K562 (cell line): ENCODE measurements at regions not wholly inside any gene's neighbourhood (a gene's known extent, or its start where the extent isn't known, plus 50 kb on each side); places are given as distances from the start of the nearest gene placed in this dataset.

ENCODE experiments used
- BMI1 ChIP-seq: fragments of 150-350 bp; IDR thresholded peaks from 2 replicates; pipeline ENCODE4 v1.6.1; 2014; ENCODE audit warnings: low read length
- CTCF ChIP-seq, 3 experiments: IDR thresholded peaks in 2 of 3; conservative IDR thresholded peaks in 1 of 3; 2 replicates each; pipeline ENCODE4 v1.5.1; 2011 to 2012; ENCODE audit warnings: low read length in 3 of 3, mild to moderate bottlenecking in 3 of 3, control low read depth in 2 of 3, improper control_type of control experiment in 1 of 3, inconsistent platforms in 1 of 3, low read depth in 1 of 3, mixed read lengths in 1 of 3, moderate library complexity in 1 of 3; ENCODE audit not compliant: insufficient read depth in 2 of 3
- E2F5 ChIP-seq: sonication (generic); formaldehyde crosslinking; IDR thresholded peaks from 2 replicates; pipeline ENCODE4 v1.8.0; 2022; ENCODE audit warnings: mild to moderate bottlenecking, missing genetic modification reagents
- EZH2 ChIP-seq: IDR thresholded peaks from 2 replicates; pipeline ENCODE4 v1.6.1; 2012; ENCODE audit warnings: low read depth, mild to moderate bottlenecking, inconsistent platforms, low read length, borderline replicate concordance
- FOXK1 ChIP-seq: sonication (generic); formaldehyde crosslinking; IDR thresholded peaks from 2 replicates; pipeline ENCODE4 v1.8.0; 2022; ENCODE audit warnings: missing genetic modification reagents, mild to moderate bottlenecking, borderline replicate concordance
- FOXP1 ChIP-seq: sonication (generic); formaldehyde crosslinking; IDR thresholded peaks from 2 replicates; pipeline ENCODE4 v1.8.0; 2022; ENCODE audit warnings: mild to moderate bottlenecking, missing genetic modification reagents
- HNRNPLL ChIP-seq: fragments of 200-400 bp; formaldehyde crosslinking; IDR thresholded peaks from 2 replicates; pipeline ENCODE4 v1.6.1; 2017; ENCODE audit warnings: low read length, low read depth, mild to moderate bottlenecking; ENCODE audit not compliant: poor library complexity, severe bottlenecking
- POLR2A ChIP-seq: fragments of 450-650 bp; conservative IDR thresholded peaks from 2 replicates; pipeline ENCODE4 v1.6.1; 2016
- RBM22 ChIP-seq: fragments of 200-400 bp; formaldehyde crosslinking; IDR thresholded peaks from 2 replicates; pipeline ENCODE4 v1.6.1; 2018; ENCODE audit warnings: low read length, low read depth; ENCODE audit not compliant: poor library complexity, severe bottlenecking
- SP2 ChIP-seq: IDR thresholded peaks from 2 replicates; pipeline ENCODE4 v1.6.1; 2011; ENCODE audit warnings: mild to moderate bottlenecking, low read depth, low read length, moderate library complexity; ENCODE audit not compliant: poor library complexity, severe bottlenecking; ENCODE audit errors: extremely low read depth
- SRF ChIP-seq, 2 experiments: fragments of 250-450, 450-650 bp in 1 of 2; sonication (Bioruptor Pico) in 1 of 2; sonication (generic) in 1 of 2; formaldehyde crosslinking; IDR thresholded peaks; 2 replicates each; pipeline versions ENCODE4 v1.5.0 to v1.5.1; 2020 to 2022; ENCODE audit warnings: mild to moderate bottlenecking in 1 of 2, missing genetic modification reagents in 1 of 2
- ZNF444 ChIP-seq: fragments of 250-450 bp; sonication (Bioruptor Pico); IDR thresholded peaks from 2 replicates; pipeline ENCODE4 v1.4.0; 2020; ENCODE audit warnings: mild to moderate bottlenecking, moderate library complexity
- ZNF740 ChIP-seq, 3 experiments: fragments of 200-800 bp in 1 of 3; sonication (Bioruptor generic) in 1 of 3; sonication (generic) in 1 of 3; formaldehyde crosslinking in 1 of 3; IDR thresholded peaks; 2 replicates each; pipeline versions ENCODE4 v1.6.1 to v1.8.0; 2016 to 2022; ENCODE audit warnings: mild to moderate bottlenecking in 2 of 3, missing compliant biosample characterization in 2 of 3, missing genetic modification characterization in 2 of 3, missing genetic modification reagents in 1 of 3

DNA sequence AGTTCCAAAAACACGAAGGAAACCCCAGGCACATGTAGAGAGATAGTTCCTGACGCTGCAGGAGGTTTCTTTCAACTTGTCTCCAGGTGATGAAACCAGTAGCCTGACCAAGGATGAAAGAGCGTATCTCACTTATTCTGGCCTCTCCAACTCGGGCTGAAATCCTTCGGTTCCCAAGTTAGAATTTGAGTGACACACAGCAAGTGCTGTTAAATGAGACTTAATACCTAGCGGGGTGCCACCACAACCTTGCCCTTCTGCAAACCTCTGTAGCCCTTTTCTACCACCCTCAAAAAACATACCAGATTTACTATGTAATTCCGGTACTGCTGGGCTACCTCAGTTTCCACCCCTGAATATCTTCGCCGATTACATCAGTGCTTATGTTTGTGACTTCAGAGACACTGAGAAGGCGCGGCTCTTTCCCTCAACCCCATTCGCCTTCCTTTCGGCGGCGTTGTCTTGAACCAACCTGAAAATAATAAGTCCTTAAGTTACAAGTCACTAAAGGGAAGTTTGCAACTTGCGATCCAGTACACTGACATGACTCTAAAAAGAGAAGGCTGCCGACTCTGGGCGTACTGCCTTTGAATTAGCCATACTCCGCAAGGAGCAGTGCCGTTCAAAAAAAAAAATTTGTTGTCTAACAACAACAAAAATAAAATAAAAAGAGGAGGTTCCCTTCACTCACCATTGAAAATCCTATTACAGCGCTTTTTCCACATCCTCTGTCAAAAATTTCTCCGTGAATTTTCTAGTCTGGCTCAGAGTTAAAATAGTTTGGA is 194.9 kb upstream of the ZNF184 start:
- TF ChIP-seq POLR2A, result no peak
- TF ChIP-seq SRF (CRISPR knock-in tag; IDR thresholded peaks at IDR 0.05), result no peak; a peak in 1 of 4 replicates
- no peak for TF ChIP-seq CTCF (IDR thresholded peaks at IDR 0.05 in 2 of 3, conservative IDR thresholded peaks at IDR 0.05 in 1 of 3; ENCODE audit: insufficient read depth in 2 of 3, low read depth in 1 of 3, low read length in 3 of 3)
- no peak for TF ChIP-seq FOXK1 (CRISPR knock-in tag)
- TF ChIP-seq HNRNPLL, result no peak
- TF ChIP-seq ZNF740 (CRISPR knock-in tag; IDR thresholded peaks at IDR 0.05), result no peak
- TF ChIP-seq ZNF740 (tag; IDR thresholded peaks at IDR 0.05), result no peak
- no peak for TF ChIP-seq SP2
- no peak for TF ChIP-seq BMI1
- 0 out of 2 replicates have a peak, but pooled peaks have one; percentile 29 for TF ChIP-seq FOXP1 (CRISPR knock-in tag)
- TF ChIP-seq E2F5 (CRISPR knock-in tag), result no peak
- TF ChIP-seq EZH2, result no peak
- no peak for TF ChIP-seq ZNF444
- no peak for TF ChIP-seq RBM22
